HepG2 (cell line): ENCODE measurements at regions not wholly inside any gene's neighbourhood (a gene's known extent, or its start where the extent isn't known, plus 50 kb on each side); places are given as distances from the start of the nearest gene placed in this dataset.

ENCODE experiments used
- ATRX ChIP-seq: sonication (generic); formaldehyde crosslinking; IDR thresholded peaks from 2 replicates; pipeline ENCODE4 v1.4.0; 2020; ENCODE audit warnings: missing genetic modification reagents, borderline replicate concordance
- DNMT3B ChIP-seq: conservative IDR thresholded peaks from 2 replicates; pipeline ENCODE4 v1.6.1; 2016; ENCODE audit warnings: missing biosample characterization, control low read depth
- FOSL2 ChIP-seq: sonication (generic); formaldehyde crosslinking; IDR thresholded peaks from 2 replicates; pipeline ENCODE4 v1.4.0; 2020; ENCODE audit warnings: missing genetic modification reagents
- GMEB1 ChIP-seq: sonication (generic); formaldehyde crosslinking; IDR thresholded peaks from 2 replicates; pipeline ENCODE4 v1.5.1; 2020; ENCODE audit warnings: missing genetic modification reagents, mild to moderate bottlenecking, borderline replicate concordance
- HIVEP1 ChIP-seq: sonication (generic); formaldehyde crosslinking; IDR thresholded peaks from 2 replicates; pipeline ENCODE4 v1.4.0; 2020; ENCODE audit warnings: mild to moderate bottlenecking, missing genetic modification reagents
- IKZF1 ChIP-seq: fragments of 450-650 bp; IDR thresholded peaks from 2 replicates; pipeline ENCODE4 v1.7.1; 2016
- IRF2 ChIP-seq: IDR thresholded peaks from 2 replicates; pipeline ENCODE4 v1.6.1; 2018; ENCODE audit warnings: missing genetic modification reagents, missing compliant biosample characterization
- KLF13 ChIP-seq: sonication (generic); formaldehyde crosslinking; IDR thresholded peaks from 2 replicates; pipeline ENCODE4 v1.4.0; 2020; ENCODE audit warnings: mild to moderate bottlenecking, missing genetic modification reagents
- LBX2 ChIP-seq: sonication (generic); formaldehyde crosslinking; IDR thresholded peaks from 2 replicates; pipeline ENCODE4 v1.5.0; 2020; ENCODE audit warnings: missing genetic modification reagents, mild to moderate bottlenecking, borderline replicate concordance
- MAF1 ChIP-seq: sonication (generic); formaldehyde crosslinking; IDR thresholded peaks from 2 replicates; pipeline ENCODE4 v1.5.0; 2020; ENCODE audit warnings: missing genetic modification reagents, borderline replicate concordance
- MAFK ChIP-seq, 2 experiments: IDR thresholded peaks in 1 of 2; conservative IDR thresholded peaks in 1 of 2; 2 replicates each; pipeline ENCODE4 v1.6.1; 2011; ENCODE audit warnings: improper control_type of control experiment in 2 of 2, low read length in 2 of 2
- MED1 ChIP-seq: sonication (generic); formaldehyde crosslinking; IDR thresholded peaks from 2 replicates; pipeline ENCODE4 v1.4.0; 2020; ENCODE audit warnings: missing genetic modification reagents
- NFIB ChIP-seq: sonication (generic); formaldehyde crosslinking; IDR thresholded peaks from 2 replicates; pipeline ENCODE4 v1.9.0; 2021; ENCODE audit warnings: missing genetic modification reagents, mild to moderate bottlenecking, borderline replicate concordance
- NFRKB ChIP-seq: fragments of 450-650 bp; IDR thresholded peaks from 2 replicates; pipeline ENCODE4 v1.6.1; 2017
- PAF1 ChIP-seq: IDR thresholded peaks from 2 replicates; pipeline ENCODE4 v1.6.1; 2016; ENCODE audit warnings: missing genetic modification reagents, missing compliant biosample characterization
- RAD51 ChIP-seq: fragments of 450-650 bp; IDR thresholded peaks from 2 replicates; pipeline ENCODE4 v1.6.1; 2016; ENCODE audit warnings: borderline replicate concordance
- REST ChIP-seq, 2 experiments: IDR thresholded peaks; 2 replicates each; pipeline ENCODE4 v1.6.1; 2011 to 2012; ENCODE audit warnings: low read length in 2 of 2, borderline replicate concordance in 1 of 2, low read depth in 1 of 2, mild to moderate bottlenecking in 1 of 2, moderate library complexity in 1 of 2
- SUZ12 ChIP-seq: fragments of 150-350 bp; IDR thresholded peaks from 2 replicates; pipeline ENCODE4 v1.6.1; 2014; ENCODE audit warnings: low read depth, low read length
- TRIM24 ChIP-seq: sonication (generic); formaldehyde crosslinking; IDR thresholded peaks from 2 replicates; pipeline ENCODE4 v1.8.0; 2022; ENCODE audit warnings: mild to moderate bottlenecking, missing genetic modification reagents
- ZBTB3 ChIP-seq: sonication (generic); formaldehyde crosslinking; IDR thresholded peaks from 2 replicates; pipeline ENCODE4 v1.4.0; 2020; ENCODE audit warnings: low read depth, mild to moderate bottlenecking, moderate library complexity, missing genetic modification reagents, borderline replicate concordance
- ZMYM3 ChIP-seq: sonication (generic); formaldehyde crosslinking; IDR thresholded peaks from 2 replicates; pipeline ENCODE4 v1.5.1; 2020; ENCODE audit warnings: mild to moderate bottlenecking, missing genetic modification reagents
- ZNF292 ChIP-seq: sonication (generic); formaldehyde crosslinking; IDR thresholded peaks from 2 replicates; pipeline ENCODE4 v1.8.1; 2022; ENCODE audit warnings: mild to moderate bottlenecking, low read depth, missing genetic modification reagents, borderline replicate concordance
- ZNF350 ChIP-seq: sonication (generic); formaldehyde crosslinking; IDR thresholded peaks from 2 replicates; pipeline ENCODE4 v1.4.0; 2020; ENCODE audit warnings: mild to moderate bottlenecking, low read depth, missing genetic modification reagents, borderline replicate concordance
- ZNF484 ChIP-seq: sonication (generic); formaldehyde crosslinking; IDR thresholded peaks from 2 replicates; pipeline ENCODE4 v1.5.1; 2020; ENCODE audit warnings: mild to moderate bottlenecking, low read depth, missing genetic modification reagents, borderline replicate concordance
- ZNF552 ChIP-seq: sonication (generic); formaldehyde crosslinking; IDR thresholded peaks from 2 replicates; pipeline ENCODE4 v1.9.0; 2022; ENCODE audit warnings: missing genetic modification reagents, mild to moderate bottlenecking, borderline replicate concordance
- ZNF576 ChIP-seq: sonication (generic); formaldehyde crosslinking; IDR thresholded peaks from 2 replicates; pipeline ENCODE4 v1.4.0; 2020; ENCODE audit warnings: mild to moderate bottlenecking, missing genetic modification reagents

GRCh38 chr17:13952009-13952750 lies 117.1 kb upstream of the COX10 start (continued):
- TF ChIP-seq REST (IDR thresholded peaks at IDR 0.05; ENCODE audit: borderline replicate concordance in 1 of 2, low read depth in 1 of 2, low read length in 2 of 2) (peak in 1 of 2 experiments; percentile 63; a peak in 1 of 4 replicates), ZNF292 (CRISPR knock-in tag) (peak; percentile 85; the same call in 1 of the 2 replicates), IRF2 (CRISPR knock-in tag) (peak; percentile 83), ZNF576 (no peak), FOSL2 (peak; percentile 63), ZBTB3 (CRISPR knock-in tag) (0 out of 2 replicates have a peak, but pooled peaks have one; percentile 55), MAFK (conservative IDR thresholded peaks at IDR 0.05 in 1 of 2, IDR thresholded peaks at IDR 0.05 in 1 of 2; ENCODE audit: low read length in 2 of 2) (no peak), MAF1 (CRISPR knock-in tag) (no peak), RAD51 (no peak), NFRKB (no peak), LBX2 (CRISPR knock-in tag) (no peak), ZNF552 (no peak), HIVEP1 (CRISPR knock-in tag) (no peak; the same call in 1 of the 2 replicates), ZMYM3 (CRISPR knock-in tag) (peak; percentile 78; the same call in 1 of the 2 replicates), ATRX (CRISPR knock-in tag) (no peak), IKZF1 (no peak), TRIM24 (no peak), KLF13 (CRISPR knock-in tag) (no peak), ZNF350 (CRISPR knock-in tag) (peak; percentile 49; the same call in 1 of the 2 replicates), SUZ12 (no peak), GMEB1 (CRISPR knock-in tag) (peak; percentile 58; the same call in 1 of the 2 replicates), PAF1 (no peak), NFIB (CRISPR knock-in tag) (0 out of 2 replicates have a peak, but pooled peaks have one; percentile 62), MED1 (CRISPR knock-in tag) (peak; percentile 87), DNMT3B (CRISPR knock-in tag) (no peak), ZNF484 (no peak)
